Transverse colon (tissue), 4 donors: ENCODE measurements at regions not wholly inside any gene's neighbourhood (a gene's known extent, or its start where the extent isn't known, plus 50 kb on each side); places are given as distances from the start of the nearest gene placed in this dataset.
"Not testable (repeated sequence)": the region's sequence is repeated elsewhere in the genome, so short reads cannot be mapped to it uniquely, and the experiment has no call there.

Source experiments
- DNase-seq: peaks from one replicate; pipeline ENCODE4 v3.0.0-alpha.2; 2019
- H3K27ac ChIP-seq, 4 donors: fragments of 200-600 bp; sonication (generic); 2 replicates each; pipeline ENCODE4 v1.5.1; 2016 to 2018; ENCODE audit warnings: inconsistent platforms in 4 of 4
- H3K27me3 ChIP-seq: fragments of 200-600 bp; sonication (generic); 2 replicates; pipeline ENCODE4 v1.5.1; 2017; ENCODE audit warnings: inconsistent platforms
- H3K36me3 ChIP-seq, 4 donors: fragments of 200-600 bp; sonication (generic); 2 replicates each; pipeline ENCODE4 v1.5.1; 2017 to 2019; ENCODE audit warnings: inconsistent platforms in 4 of 4
- H3K4me1 ChIP-seq, 4 donors: fragments of 200-600 bp; sonication (generic); 2 replicates each; pipeline ENCODE4 v1.5.1; 2017 to 2020; ENCODE audit warnings: inconsistent platforms in 4 of 4
- H3K4me3 ChIP-seq, 4 donors: fragments of 200-600 bp; sonication (generic); 1 replicate in 1 of 4; 2 replicates in 3 of 4; pipeline versions ENCODE4 v1.5.1 to v1.6.1; 2017 to 2019; ENCODE audit warnings: inconsistent platforms in 4 of 4
- H3K9me3 ChIP-seq, 2 donors: fragments of 200-600 bp; sonication (generic); 2 replicates each; pipeline ENCODE4 v1.5.1; 2017 to 2019; ENCODE audit warnings: inconsistent platforms in 2 of 2
- CTCF ChIP-seq, 5 experiments: fragments of 200-600 bp in 3 of 5; fragments of 450-650 bp in 2 of 5; sonication (generic) in 3 of 5; IDR thresholded peaks; 1 replicate in 2 of 5; 2 replicates in 3 of 5; pipeline ENCODE4 v1.5.1; 2016 to 2017; ENCODE audit warnings: antibody characterized with exemption in 5 of 5, inconsistent platforms in 3 of 5, mild to moderate bottlenecking in 2 of 5, moderate library complexity in 1 of 5
- EP300 ChIP-seq: sonication (generic); formaldehyde crosslinking; IDR thresholded peaks from one replicate; pipeline ENCODE4 v1.6.1; 2017; ENCODE audit warnings: antibody characterized with exemption, low read depth
- POLR2A ChIP-seq: fragments of 450-650 bp; IDR thresholded peaks from one replicate; pipeline ENCODE4 v1.6.1; 2016; ENCODE audit warnings: antibody characterized with exemption, mild to moderate bottlenecking, moderate library complexity
- POLR2AphosphoS5 ChIP-seq, 3 donors: sonication (generic); formaldehyde crosslinking; IDR thresholded peaks; one replicate each; pipeline ENCODE4 v1.6.1; 2016; ENCODE audit warnings: antibody characterized with exemption in 3 of 3
- WGBS, 2 donors: methylation state at CpG; one replicate each; pipeline ENCODE4 v1.1.5; 2018; ENCODE audit warnings: low coverage in 1 of 2; 5-methylcytosine and 5-hydroxymethylcytosine counted together
- in situ Hi-C, 4 donors: fragments of 200-750 bp; cut with MboI; loops; one replicate each; pipeline versions ENCODE4 v1.15.0 to v1.15.1; 2017; ENCODE audit warnings: low sequenced_read_pairs in 3 of 4, low pct_ligation_motif_present in 1 of 4, low pct_unique_long_range_greater_than_20kb in 1 of 4
- intact Hi-C: fragments of 100-400 bp; cut with DNase I; formaldehyde crosslinking; loops from one replicate; pipeline ENCODE4 v1.15.1; 2023; ENCODE audit warnings: low total_unique reads

GRCh38 chr4:112029771-112030171, 115.5 kb upstream of the FAM241A start:
- DNase-seq, result no peak
- no peaks in the 10 kb centered on the region for H3K36me3 ChIP-seq
- peaks cover 12% of the 10 kb centered on the region for H3K27me3 ChIP-seq
- no peak overlapping the region for H3K27ac ChIP-seq
- WGBS, 2 donors, result 79 to 91% methylated on average over 8 of the region's 8 CpGs
- intact Hi-C loops, result no loop called here
- peaks cover 0 to 6% (median 0%) of the 10 kb centered on the region in 4 donors for H3K4me1 ChIP-seq
- no peak for TF ChIP-seq CTCF (IDR thresholded peaks at IDR 0.05)
- TF ChIP-seq POLR2A, result no peak
- no peak for TF ChIP-seq POLR2AphosphoS5 (IDR thresholded peaks at IDR 0.05)
- TF ChIP-seq EP300, result no peak
- in situ Hi-C loops, result loop anchor here (10.0 to 25.0 kb wide), 5 partner anchors 85 to 395 kb away; no protein-coding TSS in a partner anchor
- H3K4me3 ChIP-seq, result no peak overlapping the region
- no peaks in the 10 kb centered on the region for H3K9me3 ChIP-seq

GRCh38 chr4:112031712-112032328, 113.4 kb upstream of the FAM241A start:
- Histone ChIP-seq H3K4me1 (peaks cover 0 to 6% (median 0%) of the 10 kb centered on the region in 4 donors), H3K27ac (no peak overlapping the region), H3K36me3 (no peaks in the 10 kb centered on the region), H3K4me3 (no peak overlapping the region), H3K9me3 (no peaks in the 10 kb centered on the region), H3K27me3 (peaks cover 12% of the 10 kb centered on the region)
- intact Hi-C loops, result no loop called here
- in situ Hi-C loops, result loop anchor here (10.0 to 25.0 kb wide), 5 partner anchors 87 to 397 kb away; no protein-coding TSS in a partner anchor
- DNase-seq, result peak; percentile 16
- TF ChIP-seq EP300 (no peak), CTCF (IDR thresholded peaks at IDR 0.05) (peak; percentile 55 to 79 (median 64))
- 15 to 19% methylated on average over 6 of the region's 6 CpGs for WGBS, 2 donors

GRCh38 chr4:112036886-112037285, 108.4 kb upstream of the FAM241A start:
- DNase-seq, result no peak
- H3K9me3 ChIP-seq, result no peaks in the 10 kb centered on the region
- in situ Hi-C loops (loop anchor here (10.0 to 25.0 kb wide), 5 partner anchors 92 to 402 kb away; no protein-coding TSS in a partner anchor), intact Hi-C loops (no loop called here)
- no peak overlapping the region for H3K4me3 ChIP-seq
- H3K27ac ChIP-seq, result no peak overlapping the region
- TF ChIP-seq CTCF (IDR thresholded peaks at IDR 0.05) (no peak), EP300 (no peak), POLR2A (no peak), POLR2AphosphoS5 (IDR thresholded peaks at IDR 0.05) (no peak)
- no peaks in the 10 kb centered on the region for H3K4me1 ChIP-seq
- no peaks in the 10 kb centered on the region for H3K27me3 ChIP-seq
- no peaks in the 10 kb centered on the region for H3K36me3 ChIP-seq
- WGBS, 2 donors, result 32 to 36% methylated on average over 3 of the region's 3 CpGs

- Histone ChIP-seq H3K27me3 (no peaks in the 10 kb centered on the region), H3K36me3 (no peaks in the 10 kb centered on the region), H3K9me3 (no peaks in the 10 kb centered on the region), H3K4me1 (no peaks in the 10 kb centered on the region), H3K27ac (no peak overlapping the region), H3K4me3 (no peak overlapping the region)
- in situ Hi-C loops, result loop anchor here (10.0 to 25.0 kb wide), 5 partner anchors 94 to 404 kb away; no protein-coding TSS in a partner anchor
- intact Hi-C loops, result no loop called here
- TF ChIP-seq CTCF (IDR thresholded peaks at IDR 0.05) (no peak), POLR2AphosphoS5 (IDR thresholded peaks at IDR 0.05) (no peak), POLR2A (no peak), EP300 (no peak)
- 89% methylated on average over 2 of the region's 2 CpGs for WGBS, 2 donors
- DNase-seq, result no peak
These were observed 106.4 kb upstream of the FAM241A start for GRCh38 chr4:112038861-112039260.

GRCh38 chr4:112049119-112049518, 96.1 kb upstream of the FAM241A start:
- H3K27ac ChIP-seq, H3K4me3 ChIP-seq, intact Hi-C loops, H3K27me3 ChIP-seq, DNase-seq, H3K36me3 ChIP-seq, H3K9me3 ChIP-seq, H3K4me1 ChIP-seq: not testable (repeated sequence)
- 83 to 84% methylated on average over 1 to 3 of the region's 3 CpGs for WGBS, 2 donors
- in situ Hi-C loops, result loop anchor here in 2 of 4 donors (25.0 kb wide), 1 partner anchor 412 kb away; no protein-coding TSS in a partner anchor
